Activated naive CD4-positive, alpha-beta T cell treated with anti-CD3 and anti-CD28 coated beads, Interleukin-2, amount 10 ng/mL, durations not matched to agents 7 days and 5 days (primary cell): ENCODE measurements at regions not wholly inside any gene's neighbourhood (a gene's known extent, or its start where the extent isn't known, plus 50 kb on each side); places are given as distances from the start of the nearest gene placed in this dataset.
"Not testable (repeated sequence)": the region's sequence is repeated elsewhere in the genome, so short reads cannot be mapped to it uniquely, and the experiment has no call there.

Experiments used
- CTCF ChIA-PET: fragments of 350-600 bp; sonication (Branson Sonifier 250); formaldehyde crosslinking; loops from one replicate; lab custom pipeline; 2021; ENCODE audit warnings: antibody characterized with exemption; lab: Charles Lee
- DNase-seq: peaks from one replicate; pipeline ENCODE4 v3.0.0-alpha.2; 2020
- H3K27ac Mint-ChIP-seq: one replicate; pipeline ENCODE4 v1.8.0; 2021; ENCODE audit warnings: mild to moderate bottlenecking, moderate library complexity, mixed read lengths
- H3K27me3 Mint-ChIP-seq: one replicate; pipeline ENCODE4 v1.8.0; 2021; ENCODE audit warnings: mild to moderate bottlenecking, mixed read lengths
- H3K36me3 Mint-ChIP-seq: one replicate; pipeline ENCODE4 v1.8.0; 2021; ENCODE audit warnings: mixed read lengths
- H3K4me1 Mint-ChIP-seq: one replicate; pipeline ENCODE4 v1.8.0; 2021; ENCODE audit warnings: mixed read lengths
- H3K4me3 Mint-ChIP-seq: one replicate; pipeline ENCODE4 v1.8.0; 2021; ENCODE audit warnings: mild to moderate bottlenecking, moderate library complexity, mixed read lengths
- H3K9me3 Mint-ChIP-seq: one replicate; pipeline ENCODE4 v1.8.0; 2021; ENCODE audit warnings: mixed read lengths

GRCh38 chr7:85823396-85824080 is 636.7 kb upstream of the SEMA3D start:
- DNase-seq = no peak
- H3K36me3 Mint-ChIP-seq = no peaks in the 10 kb centered on the region
- H3K4me1 Mint-ChIP-seq = no peaks in the 10 kb centered on the region
- no peak overlapping the region for H3K27ac Mint-ChIP-seq
- CTCF ChIA-PET = no interaction called here
- no peak overlapping the region for H3K4me3 Mint-ChIP-seq
- no peaks in the 10 kb centered on the region for H3K27me3 Mint-ChIP-seq
- H3K9me3 Mint-ChIP-seq = no peaks in the 10 kb centered on the region

DNA sequence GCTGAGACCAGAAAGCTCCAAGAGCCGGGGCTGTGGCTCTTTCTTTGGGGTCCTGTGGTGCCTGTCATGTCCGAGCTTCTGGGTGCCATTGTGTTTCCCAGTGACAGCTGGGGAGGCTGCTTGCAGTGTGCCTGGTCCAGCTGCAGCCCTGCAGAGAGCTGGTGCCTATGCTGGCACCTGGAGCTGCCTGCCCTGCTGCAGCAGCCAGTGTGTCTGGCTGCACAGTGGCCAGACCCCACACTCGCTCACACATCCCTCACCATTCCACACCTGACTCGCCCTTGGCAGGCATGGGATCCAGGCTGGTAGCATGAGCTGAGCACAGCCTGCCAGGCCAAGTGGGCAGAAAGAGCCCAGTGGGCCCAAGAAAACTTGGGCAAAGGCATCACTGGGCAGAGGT is 635.1 kb upstream of the SEMA3D start:
- no peak for DNase-seq
- Mint-ChIP-seq H3K9me3 (no peaks in the 10 kb centered on the region), H3K27ac (no peak overlapping the region), H3K4me3 (no peak overlapping the region), H3K4me1 (no peaks in the 10 kb centered on the region), H3K27me3 (no peaks in the 10 kb centered on the region), H3K36me3 (no peaks in the 10 kb centered on the region)
- CTCF ChIA-PET = interaction anchor here (1.0 kb wide), 1 partner anchor 14 kb away, joined by 3 read pairs; no protein-coding TSS in a partner anchor

GRCh38 chr7:85820702-85821443 is 634.0 kb upstream of the SEMA3D start:
- Mint-ChIP-seq H3K4me3 (no peak overlapping the region), H3K9me3 (no peaks in the 10 kb centered on the region), H3K36me3 (no peaks in the 10 kb centered on the region), H3K27me3 (no peaks in the 10 kb centered on the region), H3K4me1 (no peaks in the 10 kb centered on the region), H3K27ac (no peak overlapping the region)
- no peak for DNase-seq
- CTCF ChIA-PET = no interaction called here

- Mint-ChIP-seq H3K36me3 (no peaks in the 10 kb centered on the region), H3K4me3 (no peak overlapping the region), H3K4me1 (no peaks in the 10 kb centered on the region), H3K9me3 (no peaks in the 10 kb centered on the region), H3K27ac (no peak overlapping the region), H3K27me3 (no peaks in the 10 kb centered on the region)
- CTCF ChIA-PET = no interaction called here
- DNase-seq = no peak
Observed at GRCh38 chr7:85815526-85815925, 628.7 kb upstream of the SEMA3D start.

- Mint-ChIP-seq H3K27ac (no peak overlapping the region), H3K4me3 (no peak overlapping the region), H3K4me1 (no peaks in the 10 kb centered on the region), H3K9me3 (no peaks in the 10 kb centered on the region), H3K27me3 (no peaks in the 10 kb centered on the region), H3K36me3 (no peaks in the 10 kb centered on the region)
- no peak for DNase-seq
- CTCF ChIA-PET = no interaction called here
Observed at GRCh38 chr7:85806321-85806720, 619.5 kb upstream of the SEMA3D start.

DNA sequence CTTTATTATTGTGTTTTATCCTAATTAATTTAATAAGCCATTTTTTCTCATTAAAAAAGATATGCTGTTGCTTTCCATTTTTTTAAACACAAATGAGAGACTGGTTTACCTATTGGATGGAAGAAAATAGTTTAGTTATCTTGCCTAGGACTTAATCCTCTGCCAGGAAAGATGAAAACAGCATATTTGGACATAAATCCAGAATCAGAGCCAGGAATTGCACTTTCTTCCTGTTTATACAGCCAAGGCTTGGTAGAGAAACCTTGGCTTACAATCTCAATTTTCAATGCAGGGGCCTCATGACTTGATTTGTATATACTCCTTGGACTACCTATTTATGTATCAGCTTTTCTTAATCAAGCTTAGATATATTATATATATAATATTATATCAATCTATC is 618.8 kb upstream of the SEMA3D start:
- Mint-ChIP-seq H3K4me3 (no peak overlapping the region), H3K36me3 (no peaks in the 10 kb centered on the region), H3K4me1 (no peaks in the 10 kb centered on the region), H3K9me3 (no peaks in the 10 kb centered on the region), H3K27ac (no peak overlapping the region), H3K27me3 (no peaks in the 10 kb centered on the region)
- no peak for DNase-seq
- CTCF ChIA-PET = no interaction called here

GRCh38 chr7:85805249-85805648 is 618.4 kb upstream of the SEMA3D start:
- Mint-ChIP-seq H3K27ac (no peak overlapping the region), H3K4me1 (no peaks in the 10 kb centered on the region), H3K4me3 (no peak overlapping the region), H3K9me3 (no peaks in the 10 kb centered on the region), H3K27me3 (no peaks in the 10 kb centered on the region), H3K36me3 (no peaks in the 10 kb centered on the region)
- DNase-seq = no peak
- CTCF ChIA-PET = no interaction called here

- CTCF ChIA-PET = no interaction called here
- DNase-seq = no peak
- Mint-ChIP-seq H3K4me3 (no peak overlapping the region), H3K4me1 (no peaks in the 10 kb centered on the region), H3K9me3 (peaks cover 3% of the 10 kb centered on the region), H3K27me3 (no peaks in the 10 kb centered on the region), H3K36me3 (no peaks in the 10 kb centered on the region), H3K27ac (no peak overlapping the region)
Observed at GRCh38 chr7:85802211-85802610, 615.4 kb upstream of the SEMA3D start.

- CTCF ChIA-PET = no interaction called here
- DNase-seq = no peak
- Mint-ChIP-seq H3K9me3 (peaks cover 6% of the 10 kb centered on the region), H3K4me3 (no peak overlapping the region), H3K27ac (no peak overlapping the region), H3K36me3 (no peaks in the 10 kb centered on the region), H3K27me3 (no peaks in the 10 kb centered on the region), H3K4me1 (no peaks in the 10 kb centered on the region)
Observed at GRCh38 chr7:85796956-85797355, 610.1 kb upstream of the SEMA3D start.

DNA sequence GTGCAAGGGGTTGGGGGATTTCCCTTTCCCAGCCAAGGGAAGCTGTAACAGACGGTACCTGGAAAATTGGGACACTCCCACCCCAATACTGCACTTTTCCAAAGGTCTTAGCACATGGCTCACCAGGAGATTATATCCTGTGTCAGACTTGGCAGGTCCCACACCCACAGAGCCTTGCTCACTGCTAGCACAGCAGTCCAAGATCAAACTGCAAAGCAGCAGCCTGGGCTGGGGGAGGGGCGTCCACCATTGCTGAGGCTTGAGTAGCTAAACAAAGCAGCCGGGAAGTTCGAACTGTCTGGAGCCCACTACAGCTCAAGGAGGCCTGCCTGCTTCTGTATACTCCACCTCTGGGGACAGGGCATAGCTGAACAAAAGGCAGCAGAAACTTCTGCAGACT is 604.2 kb upstream of the SEMA3D start:
- H3K27ac Mint-ChIP-seq, H3K36me3 Mint-ChIP-seq, H3K27me3 Mint-ChIP-seq, DNase-seq, H3K9me3 Mint-ChIP-seq, CTCF ChIA-PET, H3K4me3 Mint-ChIP-seq, H3K4me1 Mint-ChIP-seq: not testable (repeated sequence)

- H3K4me1 Mint-ChIP-seq = no peaks in the 10 kb centered on the region
- peaks cover 2% of the 10 kb centered on the region for H3K9me3 Mint-ChIP-seq
- CTCF ChIA-PET = no interaction called here
- H3K27me3 Mint-ChIP-seq = no peaks in the 10 kb centered on the region
- no peaks in the 10 kb centered on the region for H3K36me3 Mint-ChIP-seq
- no peak overlapping the region for H3K27ac Mint-ChIP-seq
- no peak overlapping the region for H3K4me3 Mint-ChIP-seq
- DNase-seq = no peak
Observed at GRCh38 chr7:85781606-85782005, 594.8 kb upstream of the SEMA3D start.

- DNase-seq = no peak
- H3K4me3 Mint-ChIP-seq = no peak overlapping the region
- no peaks in the 10 kb centered on the region for H3K4me1 Mint-ChIP-seq
- no peaks in the 10 kb centered on the region for H3K9me3 Mint-ChIP-seq
- no peaks in the 10 kb centered on the region for H3K36me3 Mint-ChIP-seq
- CTCF ChIA-PET = no interaction called here
- no peaks in the 10 kb centered on the region for H3K27me3 Mint-ChIP-seq
- H3K27ac Mint-ChIP-seq = no peak overlapping the region
Observed at GRCh38 chr7:85776691-85777345, 590.0 kb upstream of the SEMA3D start.

DNA sequence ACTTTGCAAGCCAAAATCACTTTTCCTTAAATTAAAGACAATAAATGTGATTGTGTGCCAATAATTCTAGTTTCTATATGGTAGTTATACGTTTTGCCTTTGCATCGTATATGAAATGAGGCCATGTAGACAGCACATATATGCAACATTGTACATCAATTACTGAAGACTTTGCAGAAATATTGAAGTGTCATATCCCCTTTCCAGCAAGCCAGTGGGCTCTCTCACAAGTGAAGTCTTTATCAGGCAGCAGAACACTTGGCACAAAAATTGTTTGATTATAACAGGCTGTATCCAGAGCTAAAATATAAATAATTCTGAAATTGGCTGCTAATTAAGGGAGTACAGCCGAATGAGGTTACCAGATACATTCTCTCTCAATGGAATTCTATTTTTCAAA is 588.6 kb upstream of the SEMA3D start:
- CTCF ChIA-PET = no interaction called here
- no peak overlapping the region for H3K27ac Mint-ChIP-seq

DNA sequence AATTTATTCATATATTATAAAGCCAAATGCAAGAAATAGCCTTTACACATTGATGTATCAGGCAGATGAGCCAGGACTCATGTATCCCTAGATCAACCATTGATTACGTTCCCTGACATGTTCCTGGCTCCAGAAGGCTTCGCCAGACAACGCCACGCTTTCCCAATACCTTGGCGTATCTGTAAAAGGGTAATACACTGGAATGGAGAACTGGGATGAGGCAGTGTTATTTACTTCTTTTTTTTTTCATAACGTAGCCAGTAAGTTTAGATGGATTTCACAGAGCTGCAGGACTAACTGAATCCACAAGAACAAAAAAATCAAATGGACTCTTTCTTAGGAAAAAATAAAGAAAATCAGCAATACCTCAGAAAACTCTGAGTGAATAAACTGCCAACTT is 588.1 kb upstream of the SEMA3D start:
- H3K27ac Mint-ChIP-seq = no peak overlapping the region
- no peak for DNase-seq
- H3K27me3 Mint-ChIP-seq = no peaks in the 10 kb centered on the region
- H3K4me1 Mint-ChIP-seq = no peaks in the 10 kb centered on the region
- CTCF ChIA-PET = no interaction called here
- H3K36me3 Mint-ChIP-seq = no peaks in the 10 kb centered on the region
- no peaks in the 10 kb centered on the region for H3K9me3 Mint-ChIP-seq
- H3K4me3 Mint-ChIP-seq = no peak overlapping the region

More for the DNA sequence above, 588.6 kb upstream of the SEMA3D start:
- no peaks in the 10 kb centered on the region for H3K36me3 Mint-ChIP-seq
- H3K9me3 Mint-ChIP-seq = no peaks in the 10 kb centered on the region
- no peaks in the 10 kb centered on the region for H3K27me3 Mint-ChIP-seq
- H3K4me3 Mint-ChIP-seq = no peak overlapping the region
- no peaks in the 10 kb centered on the region for H3K4me1 Mint-ChIP-seq
- DNase-seq = no peak
